Activated CD4-positive, alpha-beta T cell treated with anti-CD3 and anti-CD28 coated beads, Interleukin-2, Interleukin-6, amounts not matched to agents 100 ng/mL and 50 ng/mL, durations not matched to agents 16 hours and 8 hours (primary cell): ENCODE measurements at regions not wholly inside any gene's neighbourhood (a gene's known extent, or its start where the extent isn't known, plus 50 kb on each side); places are given as distances from the start of the nearest gene placed in this dataset.
"Not testable (repeated sequence)": the region's sequence is repeated elsewhere in the genome, so short reads cannot be mapped to it uniquely, and the experiment has no call there.

Experiments
- DNase-seq: peaks from one replicate; pipeline ENCODE4 v3.0.0-alpha.2; 2020

GRCh38 chr12:34226044-34226443 is 203.7 kb downstream of the ALG10 start:
- not testable (repeated sequence) for DNase-seq

- not testable (repeated sequence) for DNase-seq
Measured at GRCh38 chr12:34228046-34228445, 205.8 kb downstream of the ALG10 start.

GRCh38 chr12:34229033-34229432 is 206.7 kb downstream of the ALG10 start:
- DNase-seq, result not testable (repeated sequence)

GRCh38 chr12:34233618-34234017 is 211.3 kb downstream of the ALG10 start:
- DNase-seq, result no peak

GRCh38 chr12:34236073-34236472 is 213.8 kb downstream of the ALG10 start:
- no peak for DNase-seq

GRCh38 chr12:34244608-34245007 is 222.3 kb downstream of the ALG10 start:
- DNase-seq, result no peak

GRCh38 chr12:34249271-34249670 is 227.0 kb downstream of the ALG10 start:
- no peak for DNase-seq

GRCh38 chr12:34251879-34252278 is 229.6 kb downstream of the ALG10 start:
- not testable (repeated sequence) for DNase-seq

- DNase-seq, result no peak
Measured at GRCh38 chr12:34253674-34254073, 231.4 kb downstream of the ALG10 start.

- DNase-seq, result no peak
Measured at GRCh38 chr12:34257093-34257492, 234.8 kb downstream of the ALG10 start.

- DNase-seq, result not testable (repeated sequence)
Measured at GRCh38 chr12:34262140-34262539, 239.8 kb downstream of the ALG10 start.

- DNase-seq, result no peak
Measured at GRCh38 chr12:34264110-34264509, 241.8 kb downstream of the ALG10 start.

- DNase-seq, result not testable (repeated sequence)
Measured at GRCh38 chr12:34273703-34274102, 251.4 kb downstream of the ALG10 start.

- DNase-seq, result no peak
Measured at GRCh38 chr12:34275129-34275528, 252.8 kb downstream of the ALG10 start.

GRCh38 chr12:34286483-34286882 is 264.2 kb downstream of the ALG10 start:
- no peak for DNase-seq

GRCh38 chr12:34286934-34287333 is 264.6 kb downstream of the ALG10 start:
- DNase-seq, result no peak

- no peak for DNase-seq
Measured at GRCh38 chr12:34287437-34287836, 265.1 kb downstream of the ALG10 start.

- DNase-seq, result no peak
Measured at GRCh38 chr12:34287986-34288962, 266.0 kb downstream of the ALG10 start.

- DNase-seq, result no peak
Measured at GRCh38 chr12:34288963-34289345, 266.7 kb downstream of the ALG10 start.

GRCh38 chr12:34289431-34290380 is 267.4 kb downstream of the ALG10 start:
- DNase-seq, result no peak

GRCh38 chr12:34290381-34290995 is 268.2 kb downstream of the ALG10 start:
- DNase-seq, result no peak

GRCh38 chr12:34291001-34291400 is 268.7 kb downstream of the ALG10 start:
- no peak for DNase-seq

- no peak for DNase-seq
Measured at GRCh38 chr12:34291426-34291901, 269.2 kb downstream of the ALG10 start.
